Dedifferentiated amniotic fluid mesenchymal stem cell (primary cell): ENCODE measurements at regions not wholly inside any gene's neighbourhood (a gene's known extent, or its start where the extent isn't known, plus 50 kb on each side); places are given as distances from the start of the nearest gene placed in this dataset.
"Not testable (repeated sequence)": the region's sequence is repeated elsewhere in the genome, so short reads cannot be mapped to it uniquely, and the experiment has no call there.

Experiments used
- DNase-seq: peaks from one replicate; pipeline ENCODE4 v3.0.0-alpha.2; 2016; ENCODE audit errors: extremely low spot score

GRCh38 chr11:70894566-70895365, 357.6 kb downstream of the SHANK2 start:
- no peak for DNase-seq

GRCh38 chr11:70895366-70895670, 357.1 kb downstream of the SHANK2 start:
- DNase-seq: no peak

GRCh38 chr11:70897429-70897828, 354.9 kb downstream of the SHANK2 start:
- no peak for DNase-seq

- DNase-seq: no peak
Observed at GRCh38 chr11:70899616-70900015, 352.8 kb downstream of the SHANK2 start.

GRCh38 chr11:70900540-70900939, 351.8 kb downstream of the SHANK2 start:
- no peak for DNase-seq

DNA sequence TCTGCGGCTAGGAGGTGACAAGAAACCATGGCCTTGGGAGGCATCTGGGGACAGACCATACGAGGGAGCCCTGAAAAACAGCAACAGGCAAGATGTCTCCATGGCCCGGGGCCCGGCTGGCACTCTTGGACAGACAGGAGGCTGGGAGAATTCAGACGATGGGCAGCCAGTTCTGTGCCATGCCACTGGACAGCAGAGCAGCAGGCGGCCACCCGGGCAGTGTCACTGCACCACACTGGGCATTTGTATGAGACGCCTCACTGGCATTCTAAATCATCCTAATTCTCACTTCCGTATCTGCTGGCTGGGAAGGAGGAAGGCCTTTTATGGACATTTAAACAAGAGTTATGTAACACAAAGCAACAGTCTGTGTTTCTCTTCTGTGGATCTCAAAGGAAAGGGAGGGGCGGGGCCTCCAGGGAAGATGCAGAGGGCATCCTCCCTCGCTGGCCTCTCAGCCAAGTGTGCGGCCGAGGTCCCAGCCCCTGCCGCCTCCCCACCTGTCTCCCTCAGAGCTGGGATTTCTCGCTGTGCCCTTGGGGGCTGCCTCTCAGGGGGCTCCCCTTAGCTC, 350.3 kb downstream of the SHANK2 start:
- DNase-seq: no peak

DNA sequence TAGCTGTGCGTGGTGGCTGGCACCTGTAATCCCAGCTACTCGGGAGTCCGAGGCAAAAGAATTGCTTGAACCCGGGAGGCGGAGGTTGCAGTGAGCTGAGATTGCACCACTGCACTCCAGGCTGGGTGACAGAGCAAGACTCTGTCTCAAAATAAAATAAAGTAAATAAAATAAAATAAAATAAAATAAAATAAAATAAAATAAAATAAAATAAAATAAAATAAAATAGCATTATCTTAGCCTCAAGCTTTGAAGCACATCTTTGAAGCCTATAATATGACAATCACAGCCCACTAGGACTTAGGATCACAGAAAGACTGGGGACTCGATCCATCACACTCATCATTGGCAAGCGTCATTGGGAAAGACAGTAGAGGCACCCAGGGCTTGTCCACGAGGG, 349.1 kb downstream of the SHANK2 start:
- not testable (repeated sequence) for DNase-seq

DNA sequence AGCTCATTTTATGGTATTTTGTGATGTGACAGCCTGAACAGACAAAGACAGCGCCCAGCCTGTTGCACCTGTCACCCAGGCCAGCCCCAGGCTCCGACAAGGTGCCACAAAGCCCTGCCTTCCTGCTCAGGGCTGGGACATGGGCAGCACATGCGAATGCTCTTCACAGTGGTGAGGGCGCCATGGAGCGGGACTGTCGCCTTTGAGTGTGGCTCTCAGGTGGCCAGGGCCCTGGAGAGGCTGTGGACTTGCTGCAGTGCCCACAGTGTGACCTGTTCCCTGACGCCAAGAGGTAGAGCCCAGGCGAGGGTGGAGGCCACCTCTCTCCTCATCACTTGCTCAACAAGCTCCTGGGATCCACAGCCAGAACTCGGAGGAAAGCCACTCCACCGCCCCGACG, 346.3 kb downstream of the SHANK2 start:
- no peak for DNase-seq

DNA sequence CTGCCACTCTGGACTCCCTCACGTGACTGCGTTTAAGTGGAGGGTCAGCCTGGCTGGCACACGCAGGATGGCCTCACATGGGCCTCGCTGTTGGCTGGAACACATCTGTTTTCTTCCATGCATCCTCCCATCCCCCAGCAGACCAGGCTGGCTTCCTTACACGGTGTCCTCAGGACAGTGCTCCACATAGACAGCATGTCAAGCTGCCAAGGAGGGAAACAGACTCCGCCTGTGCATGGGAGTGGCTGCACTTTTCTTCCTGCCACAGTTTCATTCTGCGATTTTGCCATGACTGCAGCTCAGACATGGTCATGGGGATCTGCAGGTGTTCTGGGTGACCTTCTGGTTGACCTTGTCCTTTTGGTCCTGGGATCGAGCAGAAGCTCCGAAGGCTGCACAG, 344.2 kb downstream of the SHANK2 start:
- DNase-seq: no peak

DNA sequence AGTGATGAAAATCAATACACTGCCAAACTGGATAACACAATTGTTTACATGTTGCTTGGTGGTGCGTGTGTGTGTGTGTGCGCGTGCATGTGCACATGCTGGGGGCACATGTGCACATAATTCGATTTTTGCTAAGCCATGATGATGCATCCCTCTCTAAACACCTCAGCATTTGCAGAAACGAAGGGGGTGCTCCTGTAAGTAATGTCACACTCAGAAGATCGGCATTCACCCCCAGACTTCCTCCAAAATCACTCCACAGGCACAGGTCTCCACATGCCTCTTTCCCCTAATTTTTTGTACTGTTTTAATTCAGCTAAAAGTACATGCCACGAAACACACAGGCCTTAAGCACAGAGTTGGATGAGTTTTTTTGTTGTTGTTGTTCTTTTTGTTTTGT, 341.5 kb downstream of the SHANK2 start:
- no peak for DNase-seq

DNA sequence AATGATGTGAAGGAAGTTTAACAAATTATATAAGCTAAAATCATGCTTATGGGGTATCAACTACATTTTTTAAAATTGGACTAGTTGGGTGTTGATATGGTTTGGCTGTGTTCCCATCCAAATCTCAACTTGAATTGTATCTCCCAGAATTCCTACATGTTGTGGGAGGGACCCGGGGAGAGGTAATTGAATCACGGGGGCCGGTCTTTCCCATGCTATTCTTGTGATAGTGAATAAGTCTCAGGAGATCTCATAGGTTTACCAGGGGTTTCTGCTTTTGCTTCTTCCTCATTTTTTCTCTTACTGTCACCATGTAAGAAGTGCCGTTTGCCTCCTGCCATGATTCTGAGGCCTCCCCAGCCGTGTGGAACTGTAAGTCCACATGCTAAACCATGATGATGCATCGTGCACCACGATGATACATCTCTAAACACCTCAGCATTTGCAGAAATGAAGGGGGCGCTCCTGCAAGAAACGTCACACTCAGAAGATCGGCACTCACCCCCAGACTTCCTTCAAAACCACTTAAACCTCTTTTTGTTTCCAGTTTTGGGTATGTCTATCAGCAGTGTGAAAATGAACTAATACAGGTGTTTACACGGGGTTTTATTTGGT, 340.0 kb downstream of the SHANK2 start:
- no peak for DNase-seq

- no peak for DNase-seq
Observed at GRCh38 chr11:70913715-70914231, 338.6 kb downstream of the SHANK2 start.

- no peak for DNase-seq
Observed at GRCh38 chr11:70914496-70914895, 337.9 kb downstream of the SHANK2 start.

- no peak for DNase-seq
Observed at GRCh38 chr11:70915158-70915985, 337.0 kb downstream of the SHANK2 start.

GRCh38 chr11:70916351-70916750, 336.0 kb downstream of the SHANK2 start:
- DNase-seq: no peak

DNA sequence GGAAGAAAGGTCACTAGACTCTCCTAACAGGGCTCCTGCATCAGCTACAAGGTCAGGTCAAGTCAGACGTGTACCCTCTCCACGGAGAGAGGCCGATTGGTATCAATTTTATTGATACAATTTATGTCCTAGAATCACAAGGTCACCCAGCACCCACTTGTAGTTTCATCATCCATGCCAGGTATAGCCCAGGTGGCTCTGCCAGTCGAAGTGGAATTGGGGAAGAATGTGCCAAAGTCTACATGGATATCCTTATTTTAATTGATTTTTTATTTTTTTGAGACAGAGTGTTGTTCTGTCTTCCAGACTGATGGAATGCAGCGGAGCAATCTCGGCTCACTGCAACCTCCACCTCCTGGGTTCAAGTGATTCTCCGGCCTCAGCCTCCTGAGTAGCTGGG, 334.1 kb downstream of the SHANK2 start:
- no peak for DNase-seq

DNA sequence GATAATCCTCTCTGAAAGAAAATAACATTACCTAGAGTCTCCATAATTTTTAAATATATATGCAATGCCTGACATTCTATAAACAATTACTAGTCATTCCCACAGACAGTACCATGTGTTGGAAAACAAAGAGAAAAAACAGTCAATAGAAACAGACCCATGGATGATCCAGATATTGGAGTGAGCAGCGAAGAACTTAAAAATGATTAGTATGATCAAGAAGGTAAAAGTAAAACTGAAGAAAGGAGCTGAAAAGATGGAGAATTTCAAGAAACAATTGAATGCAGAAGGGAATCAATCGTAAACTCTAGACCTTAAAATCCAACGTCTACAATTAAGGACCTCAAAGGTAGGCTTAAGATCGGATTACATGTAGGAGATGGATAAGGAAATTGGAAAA, 330.6 kb downstream of the SHANK2 start:
- no peak for DNase-seq

DNA sequence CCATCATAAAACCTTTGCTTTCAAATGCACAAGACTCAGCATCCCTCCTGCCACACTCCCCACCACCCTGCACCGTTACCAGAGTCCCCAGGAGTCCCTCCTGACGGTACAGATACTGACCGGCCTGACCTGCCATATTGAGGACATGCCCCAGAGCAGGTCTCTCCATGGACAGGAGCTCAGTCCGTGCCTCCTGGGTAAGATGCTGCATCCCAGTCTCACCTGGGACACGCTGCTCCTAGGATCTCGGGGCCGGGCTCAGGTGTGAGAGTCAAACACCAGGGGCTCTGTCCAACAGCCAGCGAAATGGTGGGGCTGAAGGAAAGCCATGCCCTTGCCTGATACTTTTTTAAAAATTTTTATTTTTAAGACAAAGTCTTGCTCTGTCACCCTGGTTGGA, 328.3 kb downstream of the SHANK2 start:
- no peak for DNase-seq

GRCh38 chr11:70925238-70925637, 327.1 kb downstream of the SHANK2 start:
- DNase-seq: no peak

GRCh38 chr11:70926543-70927201, 325.7 kb downstream of the SHANK2 start:
- DNase-seq: no peak

- DNase-seq: no peak
Observed at GRCh38 chr11:70928854-70929598, 323.4 kb downstream of the SHANK2 start.
